Esophagus muscularis mucosa (tissue), 4 donors: ENCODE measurements at regions not wholly inside any gene's neighbourhood (a gene's known extent, or its start where the extent isn't known, plus 50 kb on each side); places are given as distances from the start of the nearest gene placed in this dataset.

Experiments
- EP300 ChIP-seq: sonication (generic); formaldehyde crosslinking; IDR thresholded peaks from one replicate; pipeline ENCODE4 v1.6.1; 2017; ENCODE audit warnings: antibody characterized with exemption
- POLR2A ChIP-seq: fragments of 450-650 bp; IDR thresholded peaks from one replicate; pipeline ENCODE4 v1.6.1; 2017; ENCODE audit warnings: antibody characterized with exemption, moderate library complexity, mild to moderate bottlenecking, low read depth
- POLR2AphosphoS5 ChIP-seq, 2 donors: sonication (generic); formaldehyde crosslinking; IDR thresholded peaks; one replicate each; pipeline ENCODE4 v1.6.1; 2017; ENCODE audit warnings: antibody characterized with exemption in 2 of 2
- TF ChIP-seq, protein P1 (sequence below), 3 experiments: fragments of 200-600 bp in 2 of 3; fragments of 450-650 bp in 1 of 3; sonication (generic) in 2 of 3; IDR thresholded peaks; one replicate each; pipeline ENCODE4 v1.5.1; 2017 to 2019; ENCODE audit warnings: antibody characterized with exemption in 3 of 3, mild to moderate bottlenecking in 2 of 3, moderate library complexity in 1 of 3

- TF ChIP-seq, protein P1, sequence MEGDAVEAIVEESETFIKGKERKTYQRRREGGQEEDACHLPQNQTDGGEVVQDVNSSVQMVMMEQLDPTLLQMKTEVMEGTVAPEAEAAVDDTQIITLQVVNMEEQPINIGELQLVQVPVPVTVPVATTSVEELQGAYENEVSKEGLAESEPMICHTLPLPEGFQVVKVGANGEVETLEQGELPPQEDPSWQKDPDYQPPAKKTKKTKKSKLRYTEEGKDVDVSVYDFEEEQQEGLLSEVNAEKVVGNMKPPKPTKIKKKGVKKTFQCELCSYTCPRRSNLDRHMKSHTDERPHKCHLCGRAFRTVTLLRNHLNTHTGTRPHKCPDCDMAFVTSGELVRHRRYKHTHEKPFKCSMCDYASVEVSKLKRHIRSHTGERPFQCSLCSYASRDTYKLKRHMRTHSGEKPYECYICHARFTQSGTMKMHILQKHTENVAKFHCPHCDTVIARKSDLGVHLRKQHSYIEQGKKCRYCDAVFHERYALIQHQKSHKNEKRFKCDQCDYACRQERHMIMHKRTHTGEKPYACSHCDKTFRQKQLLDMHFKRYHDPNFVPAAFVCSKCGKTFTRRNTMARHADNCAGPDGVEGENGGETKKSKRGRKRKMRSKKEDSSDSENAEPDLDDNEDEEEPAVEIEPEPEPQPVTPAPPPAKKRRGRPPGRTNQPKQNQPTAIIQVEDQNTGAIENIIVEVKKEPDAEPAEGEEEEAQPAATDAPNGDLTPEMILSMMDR (IDR thresholded peaks at IDR 0.05), result no peak
- TF ChIP-seq EP300 (no peak), POLR2A (no peak), POLR2AphosphoS5 (IDR thresholded peaks at IDR 0.05) (no peak)
These were observed 385.8 kb downstream of the LRRC70 start for GRCh38 chr5:62964428-62964827.
